ENCODE measurements at regions not wholly inside any gene's neighbourhood (a gene's known extent, or its start where the extent isn't known, plus 50 kb on each side); places are given as distances from the start of the nearest gene placed in this dataset.

DNA sequence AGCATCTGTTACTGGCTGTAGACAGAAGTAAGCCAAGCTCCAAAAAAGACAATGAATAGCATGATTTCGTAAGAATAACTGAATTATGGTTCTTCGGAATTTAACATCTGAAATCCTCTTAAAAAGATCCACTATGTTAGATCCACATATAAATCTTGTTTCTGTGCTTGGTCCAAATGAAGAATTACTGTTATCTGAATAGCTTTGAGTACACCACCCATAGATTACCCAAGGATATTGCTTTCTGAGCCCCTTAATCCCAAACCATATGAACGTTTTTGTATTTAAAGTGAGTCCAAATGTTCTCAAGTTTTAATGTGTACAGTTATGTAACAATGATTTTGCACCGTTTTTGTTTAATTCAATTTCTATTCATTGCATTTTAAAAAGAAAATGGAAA, 124.9 kb downstream of the DSC3 start:
- TF ChIP-seq OSR1 (CRISPR knock-in tag; IDR thresholded peaks at IDR 0.05) (no peak), TCF4 (CRISPR knock-in tag; IDR thresholded peaks at IDR 0.05; ENCODE audit: borderline replicate concordance) (no peak), GLIS3 (CRISPR knock-in tag; IDR thresholded peaks at IDR 0.05) (no peak), RARB (CRISPR knock-in tag; IDR thresholded peaks at IDR 0.05) (no peak), ARNTL (CRISPR knock-in tag; IDR thresholded peaks at IDR 0.05; ENCODE audit: borderline replicate concordance, low read depth) (no peak), PPARA (CRISPR knock-in tag; IDR thresholded peaks at IDR 0.05; ENCODE audit: borderline replicate concordance) (no peak), SNAI2 (CRISPR knock-in tag; IDR thresholded peaks at IDR 0.05) (no peak), ZFP30 (CRISPR knock-in tag; IDR thresholded peaks at IDR 0.05) (no peak), ISL1 (CRISPR knock-in tag; IDR thresholded peaks at IDR 0.05) (no peak), ZNF8 (CRISPR knock-in tag; IDR thresholded peaks at IDR 0.05) (no peak), TOX (CRISPR knock-in tag; IDR thresholded peaks at IDR 0.05; ENCODE audit: borderline replicate concordance) (no peak), ZNF565 (CRISPR knock-in tag; conservative IDR thresholded peaks at IDR 0.05; ENCODE audit: low read depth) (no peak), ZFP3 (CRISPR knock-in tag; IDR thresholded peaks at IDR 0.05) (no peak)
- TF ChIP-seq, protein P1, sequence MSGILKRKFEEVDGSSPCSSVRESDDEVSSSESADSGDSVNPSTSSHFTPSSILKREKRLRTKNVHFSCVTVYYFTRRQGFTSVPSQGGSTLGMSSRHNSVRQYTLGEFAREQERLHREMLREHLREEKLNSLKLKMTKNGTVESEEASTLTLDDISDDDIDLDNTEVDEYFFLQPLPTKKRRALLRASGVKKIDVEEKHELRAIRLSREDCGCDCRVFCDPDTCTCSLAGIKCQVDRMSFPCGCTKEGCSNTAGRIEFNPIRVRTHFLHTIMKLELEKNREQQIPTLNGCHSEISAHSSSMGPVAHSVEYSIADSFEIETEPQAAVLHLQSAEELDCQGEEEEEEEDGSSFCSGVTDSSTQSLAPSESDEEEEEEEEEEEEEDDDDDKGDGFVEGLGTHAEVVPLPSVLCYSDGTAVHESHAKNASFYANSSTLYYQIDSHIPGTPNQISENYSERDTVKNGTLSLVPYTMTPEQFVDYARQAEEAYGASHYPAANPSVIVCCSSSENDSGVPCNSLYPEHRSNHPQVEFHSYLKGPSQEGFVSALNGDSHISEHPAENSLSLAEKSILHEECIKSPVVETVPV (CRISPR knock-in tag; IDR thresholded peaks at IDR 0.05), result no peak
- TF ChIP-seq, protein P2, sequence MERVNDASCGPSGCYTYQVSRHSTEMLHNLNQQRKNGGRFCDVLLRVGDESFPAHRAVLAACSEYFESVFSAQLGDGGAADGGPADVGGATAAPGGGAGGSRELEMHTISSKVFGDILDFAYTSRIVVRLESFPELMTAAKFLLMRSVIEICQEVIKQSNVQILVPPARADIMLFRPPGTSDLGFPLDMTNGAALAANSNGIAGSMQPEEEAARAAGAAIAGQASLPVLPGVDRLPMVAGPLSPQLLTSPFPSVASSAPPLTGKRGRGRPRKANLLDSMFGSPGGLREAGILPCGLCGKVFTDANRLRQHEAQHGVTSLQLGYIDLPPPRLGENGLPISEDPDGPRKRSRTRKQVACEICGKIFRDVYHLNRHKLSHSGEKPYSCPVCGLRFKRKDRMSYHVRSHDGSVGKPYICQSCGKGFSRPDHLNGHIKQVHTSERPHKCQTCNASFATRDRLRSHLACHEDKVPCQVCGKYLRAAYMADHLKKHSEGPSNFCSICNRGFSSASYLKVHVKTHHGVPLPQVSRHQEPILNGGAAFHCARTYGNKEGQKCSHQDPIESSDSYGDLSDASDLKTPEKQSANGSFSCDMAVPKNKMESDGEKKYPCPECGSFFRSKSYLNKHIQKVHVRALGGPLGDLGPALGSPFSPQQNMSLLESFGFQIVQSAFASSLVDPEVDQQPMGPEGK (CRISPR knock-in tag; IDR thresholded peaks at IDR 0.05; ENCODE audit: borderline replicate concordance), result no peak
- ATAC-seq, result no peak

DNA sequence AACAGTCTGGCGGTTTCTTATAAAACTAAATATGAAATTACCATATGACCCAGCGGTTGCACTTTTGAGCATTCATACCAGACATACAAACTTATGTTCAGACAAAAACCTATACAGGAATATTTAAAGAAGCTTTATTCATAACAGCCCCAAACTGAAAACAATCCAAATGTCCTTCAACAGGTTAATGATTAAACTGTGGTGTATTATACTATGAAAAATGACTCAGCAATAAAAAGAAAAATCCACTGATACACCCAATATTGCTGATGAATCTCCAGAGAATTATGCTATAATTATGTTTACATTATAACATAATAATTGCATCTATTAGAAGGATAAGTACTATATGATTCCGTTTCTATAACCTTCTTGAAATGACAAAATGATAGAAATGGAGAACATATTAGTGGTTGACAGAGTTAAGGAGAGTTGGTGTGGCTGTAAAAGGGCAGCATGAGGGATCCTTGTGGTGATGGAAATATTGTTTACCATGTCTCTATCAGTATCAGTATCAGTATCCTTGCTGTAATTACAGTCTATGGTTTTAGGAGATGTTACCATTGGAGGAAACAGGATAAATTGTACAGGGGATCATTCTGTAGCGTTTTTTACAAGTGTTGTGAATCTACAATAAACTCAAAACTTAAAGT, 127.1 kb downstream of the DSC3 start:
- no peak for ATAC-seq
- TF ChIP-seq, protein P1 (CRISPR knock-in tag; IDR thresholded peaks at IDR 0.05), result no peak
- TF ChIP-seq BACH2 (CRISPR knock-in tag; IDR thresholded peaks at IDR 0.05; ENCODE audit: borderline replicate concordance) (no peak), ZNF70 (CRISPR knock-in tag; IDR thresholded peaks at IDR 0.05) (no peak), ESRRG (CRISPR knock-in tag; IDR thresholded peaks at IDR 0.05) (no peak), SNAI2 (CRISPR knock-in tag; IDR thresholded peaks at IDR 0.05) (no peak), TOX (CRISPR knock-in tag; IDR thresholded peaks at IDR 0.05; ENCODE audit: borderline replicate concordance) (no peak), ZC3H10 (CRISPR knock-in tag; IDR thresholded peaks at IDR 0.05) (no peak), ZFP30 (CRISPR knock-in tag; IDR thresholded peaks at IDR 0.05) (no peak), CSDC2 (CRISPR knock-in tag; IDR thresholded peaks at IDR 0.05) (no peak), PPARA (CRISPR knock-in tag; IDR thresholded peaks at IDR 0.05; ENCODE audit: borderline replicate concordance) (no peak)
- TF ChIP-seq, protein P3, sequence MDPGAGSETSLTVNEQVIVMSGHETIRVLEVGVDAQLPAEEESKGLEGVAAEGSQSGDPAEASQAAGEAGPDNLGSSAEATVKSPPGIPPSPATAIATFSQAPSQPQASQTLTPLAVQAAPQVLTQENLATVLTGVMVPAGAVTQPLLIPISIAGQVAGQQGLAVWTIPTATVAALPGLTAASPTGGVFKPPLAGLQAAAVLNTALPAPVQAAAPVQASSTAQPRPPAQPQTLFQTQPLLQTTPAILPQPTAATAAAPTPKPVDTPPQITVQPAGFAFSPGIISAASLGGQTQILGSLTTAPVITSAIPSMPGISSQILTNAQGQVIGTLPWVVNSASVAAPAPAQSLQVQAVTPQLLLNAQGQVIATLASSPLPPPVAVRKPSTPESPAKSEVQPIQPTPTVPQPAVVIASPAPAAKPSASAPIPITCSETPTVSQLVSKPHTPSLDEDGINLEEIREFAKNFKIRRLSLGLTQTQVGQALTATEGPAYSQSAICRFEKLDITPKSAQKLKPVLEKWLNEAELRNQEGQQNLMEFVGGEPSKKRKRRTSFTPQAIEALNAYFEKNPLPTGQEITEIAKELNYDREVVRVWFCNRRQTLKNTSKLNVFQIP (CRISPR knock-in tag; IDR thresholded peaks at IDR 0.05; ENCODE audit: borderline replicate concordance, low read depth), result no peak
- TF ChIP-seq, protein P4, sequence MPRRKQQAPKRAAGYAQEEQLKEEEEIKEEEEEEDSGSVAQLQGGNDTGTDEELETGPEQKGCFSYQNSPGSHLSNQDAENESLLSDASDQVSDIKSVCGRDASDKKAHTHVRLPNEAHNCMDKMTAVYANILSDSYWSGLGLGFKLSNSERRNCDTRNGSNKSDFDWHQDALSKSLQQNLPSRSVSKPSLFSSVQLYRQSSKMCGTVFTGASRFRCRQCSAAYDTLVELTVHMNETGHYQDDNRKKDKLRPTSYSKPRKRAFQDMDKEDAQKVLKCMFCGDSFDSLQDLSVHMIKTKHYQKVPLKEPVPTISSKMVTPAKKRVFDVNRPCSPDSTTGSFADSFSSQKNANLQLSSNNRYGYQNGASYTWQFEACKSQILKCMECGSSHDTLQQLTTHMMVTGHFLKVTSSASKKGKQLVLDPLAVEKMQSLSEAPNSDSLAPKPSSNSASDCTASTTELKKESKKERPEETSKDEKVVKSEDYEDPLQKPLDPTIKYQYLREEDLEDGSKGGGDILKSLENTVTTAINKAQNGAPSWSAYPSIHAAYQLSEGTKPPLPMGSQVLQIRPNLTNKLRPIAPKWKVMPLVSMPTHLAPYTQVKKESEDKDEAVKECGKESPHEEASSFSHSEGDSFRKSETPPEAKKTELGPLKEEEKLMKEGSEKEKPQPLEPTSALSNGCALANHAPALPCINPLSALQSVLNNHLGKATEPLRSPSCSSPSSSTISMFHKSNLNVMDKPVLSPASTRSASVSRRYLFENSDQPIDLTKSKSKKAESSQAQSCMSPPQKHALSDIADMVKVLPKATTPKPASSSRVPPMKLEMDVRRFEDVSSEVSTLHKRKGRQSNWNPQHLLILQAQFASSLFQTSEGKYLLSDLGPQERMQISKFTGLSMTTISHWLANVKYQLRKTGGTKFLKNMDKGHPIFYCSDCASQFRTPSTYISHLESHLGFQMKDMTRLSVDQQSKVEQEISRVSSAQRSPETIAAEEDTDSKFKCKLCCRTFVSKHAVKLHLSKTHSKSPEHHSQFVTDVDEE (CRISPR knock-in tag; IDR thresholded peaks at IDR 0.05), result no peak

Measured in SK-N-SH treated with all-trans-retinoic acid at 6 μM for 48 hours (cell line).